Nephron (organoid): ENCODE measurements at regions not wholly inside any gene's neighbourhood (a gene's known extent, or its start where the extent isn't known, plus 50 kb on each side); places are given as distances from the start of the nearest gene placed in this dataset.

ENCODE experiments used
- H3K27ac Mint-ChIP-seq, 3 experiments: 2 replicates each; pipeline ENCODE4 v1.8.0; 2020; ENCODE audit warnings: mixed read lengths in 3 of 3, mild to moderate bottlenecking in 2 of 3, moderate library complexity in 1 of 3
- H3K27me3 Mint-ChIP-seq: 2 replicates; pipeline ENCODE4 v1.8.0; 2021; ENCODE audit warnings: low read depth, mild to moderate bottlenecking, moderate library complexity, mixed read lengths
- H3K36me3 Mint-ChIP-seq: 2 replicates; pipeline ENCODE4 v1.8.0; 2020; ENCODE audit warnings: low read depth, mixed read lengths
- H3K4me1 Mint-ChIP-seq: 2 replicates; pipeline ENCODE4 v1.8.0; 2020; ENCODE audit warnings: mixed read lengths
- H3K4me3 Mint-ChIP-seq, 3 experiments: 2 replicates each; pipeline ENCODE4 v1.8.0; 2020; ENCODE audit warnings: mild to moderate bottlenecking in 3 of 3, mixed read lengths in 3 of 3, moderate library complexity in 2 of 3
- H3K9me3 Mint-ChIP-seq: 2 replicates; pipeline ENCODE4 v1.8.0; 2020; ENCODE audit warnings: mixed read lengths
- TF ChIP-seq, protein P1 (sequence below), 3 experiments: fragments of 200-600 bp; sonication (generic); IDR thresholded peaks; one replicate each; pipeline ENCODE4 v1.5.0; 2021; ENCODE audit warnings: antibody characterized with exemption in 3 of 3; ENCODE audit not compliant: unreplicated experiment in 3 of 3

- Mint-ChIP-seq H3K4me1 (no peaks in the 10 kb centered on the region), H3K27ac (no peak overlapping the region)
- TF ChIP-seq, protein P1, sequence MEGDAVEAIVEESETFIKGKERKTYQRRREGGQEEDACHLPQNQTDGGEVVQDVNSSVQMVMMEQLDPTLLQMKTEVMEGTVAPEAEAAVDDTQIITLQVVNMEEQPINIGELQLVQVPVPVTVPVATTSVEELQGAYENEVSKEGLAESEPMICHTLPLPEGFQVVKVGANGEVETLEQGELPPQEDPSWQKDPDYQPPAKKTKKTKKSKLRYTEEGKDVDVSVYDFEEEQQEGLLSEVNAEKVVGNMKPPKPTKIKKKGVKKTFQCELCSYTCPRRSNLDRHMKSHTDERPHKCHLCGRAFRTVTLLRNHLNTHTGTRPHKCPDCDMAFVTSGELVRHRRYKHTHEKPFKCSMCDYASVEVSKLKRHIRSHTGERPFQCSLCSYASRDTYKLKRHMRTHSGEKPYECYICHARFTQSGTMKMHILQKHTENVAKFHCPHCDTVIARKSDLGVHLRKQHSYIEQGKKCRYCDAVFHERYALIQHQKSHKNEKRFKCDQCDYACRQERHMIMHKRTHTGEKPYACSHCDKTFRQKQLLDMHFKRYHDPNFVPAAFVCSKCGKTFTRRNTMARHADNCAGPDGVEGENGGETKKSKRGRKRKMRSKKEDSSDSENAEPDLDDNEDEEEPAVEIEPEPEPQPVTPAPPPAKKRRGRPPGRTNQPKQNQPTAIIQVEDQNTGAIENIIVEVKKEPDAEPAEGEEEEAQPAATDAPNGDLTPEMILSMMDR (IDR thresholded peaks at IDR 0.05; ENCODE audit: unreplicated experiment in 3 of 3), result no peak
These were observed 976.9 kb upstream of the TENM4 start for GRCh38 chr11:80417681-80418080.

DNA sequence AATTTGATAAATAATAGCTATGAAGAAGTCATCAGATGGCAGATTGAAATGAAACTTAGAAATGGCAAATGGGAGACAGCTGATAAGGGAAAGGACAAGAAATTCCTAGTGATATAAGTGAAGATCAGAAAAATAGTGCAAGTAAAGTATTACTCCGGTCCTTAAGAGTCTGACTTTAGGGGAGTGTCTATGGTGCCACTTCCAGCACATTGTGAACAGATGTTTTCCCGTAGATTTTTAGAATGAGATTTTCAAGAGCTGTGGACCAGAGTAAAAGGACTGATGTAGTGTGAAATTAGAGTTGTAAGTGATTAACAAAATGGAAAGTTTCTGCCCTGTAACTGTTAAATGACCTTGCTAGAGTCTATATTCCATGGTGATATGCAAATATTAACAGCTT is 974.8 kb upstream of the TENM4 start:
- Mint-ChIP-seq H3K4me3 (no peak overlapping the region), H3K27ac (no peak overlapping the region), H3K9me3 (peaks cover 5% of the 10 kb centered on the region), H3K36me3 (peaks cover 3% of the 10 kb centered on the region), H3K27me3 (no peaks in the 10 kb centered on the region), H3K4me1 (no peaks in the 10 kb centered on the region)
- TF ChIP-seq, protein P1 (IDR thresholded peaks at IDR 0.05; ENCODE audit: unreplicated experiment in 3 of 3), result no peak

More at GRCh38 chr11:80417681-80418080, 976.9 kb upstream of the TENM4 start:
- Mint-ChIP-seq H3K36me3 (no peaks in the 10 kb centered on the region), H3K9me3 (no peaks in the 10 kb centered on the region), H3K27me3 (no peaks in the 10 kb centered on the region), H3K4me3 (no peak overlapping the region)

DNA sequence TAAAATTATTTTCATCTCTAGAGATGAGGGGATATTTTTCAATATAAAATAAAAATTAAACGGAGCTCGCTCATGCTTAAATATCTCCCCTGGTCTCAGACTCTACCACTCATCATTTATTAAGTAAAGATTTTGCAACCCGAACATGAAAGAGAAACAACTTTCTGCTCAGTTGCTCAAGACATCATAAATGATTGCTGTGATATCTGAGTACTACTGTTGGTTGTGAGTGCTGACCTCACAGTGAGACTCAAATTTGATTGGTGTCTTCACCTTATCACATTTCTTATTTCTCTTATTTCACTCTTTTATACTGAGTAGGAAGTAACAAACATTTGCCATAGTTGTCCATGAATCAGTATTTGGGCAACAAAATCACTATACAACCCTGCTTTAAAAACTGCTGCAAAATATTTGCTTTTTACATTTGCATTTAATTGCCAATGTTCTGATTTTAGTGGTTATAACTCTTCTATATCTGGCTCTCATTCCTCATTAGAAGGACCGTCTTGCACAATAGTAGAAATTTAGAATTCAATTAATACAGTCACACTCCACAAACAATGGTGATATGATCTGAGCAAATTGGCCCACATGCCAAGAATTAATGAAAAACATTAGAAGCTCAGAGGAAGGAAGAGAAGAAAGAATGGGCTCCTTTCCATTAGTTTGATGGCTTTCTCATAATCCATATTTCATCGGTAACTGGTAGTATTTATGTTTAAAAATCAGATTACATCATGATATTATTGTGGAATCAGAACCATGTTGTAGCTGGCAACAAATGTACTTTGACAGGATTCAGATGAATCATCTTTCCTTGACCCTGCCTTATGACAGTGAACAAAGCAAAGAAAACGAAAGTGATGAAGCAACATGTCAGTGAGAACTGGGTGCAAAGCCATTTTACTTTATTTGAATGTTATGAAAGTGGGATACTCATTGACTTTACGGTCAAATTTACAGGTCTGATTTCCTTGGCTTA is 973.6 kb upstream of the TENM4 start:
- H3K4me3 Mint-ChIP-seq, result no peak overlapping the region
- H3K36me3 Mint-ChIP-seq, result peaks cover 3% of the 10 kb centered on the region
- no peaks in the 10 kb centered on the region for H3K27me3 Mint-ChIP-seq
- H3K4me1 Mint-ChIP-seq, result no peaks in the 10 kb centered on the region
- peaks cover 10% of the 10 kb centered on the region for H3K9me3 Mint-ChIP-seq
- TF ChIP-seq, protein P1 (IDR thresholded peaks at IDR 0.05; ENCODE audit: unreplicated experiment in 3 of 3), result no peak
- no peak overlapping the region for H3K27ac Mint-ChIP-seq

DNA sequence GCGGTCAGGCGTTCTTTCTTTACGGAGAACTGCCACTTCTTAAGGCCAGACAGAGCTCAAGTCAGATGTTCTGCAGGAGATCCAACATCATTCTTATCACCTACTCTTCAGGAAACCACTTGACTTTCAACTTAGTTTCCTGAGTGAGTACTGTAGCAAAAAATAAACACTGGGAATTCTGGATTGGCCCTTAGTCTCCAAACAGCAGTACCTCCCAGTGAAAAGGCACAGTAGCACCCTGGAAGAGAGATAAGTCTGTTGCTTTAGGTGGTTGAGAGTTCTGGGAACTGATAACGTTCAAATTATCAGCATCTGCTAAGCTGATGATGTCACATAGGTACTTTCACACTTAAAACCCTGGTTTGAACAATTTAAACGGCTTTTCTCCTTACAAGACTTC is 971.8 kb upstream of the TENM4 start:
- H3K9me3 Mint-ChIP-seq, result peaks cover 11% of the 10 kb centered on the region
- no peaks in the 10 kb centered on the region for H3K4me1 Mint-ChIP-seq
- no peak overlapping the region for H3K4me3 Mint-ChIP-seq

GRCh38 chr11:80393210-80393609 is 952.4 kb upstream of the TENM4 start:
- Mint-ChIP-seq H3K27ac (no peak overlapping the region), H3K9me3 (no peaks in the 10 kb centered on the region), H3K4me1 (no peaks in the 10 kb centered on the region), H3K36me3 (no peaks in the 10 kb centered on the region), H3K4me3 (no peak overlapping the region), H3K27me3 (no peaks in the 10 kb centered on the region)
- TF ChIP-seq, protein P1 (IDR thresholded peaks at IDR 0.05; ENCODE audit: unreplicated experiment in 3 of 3), result no peak

More for the DNA sequence above, 971.8 kb upstream of the TENM4 start:
- Mint-ChIP-seq H3K27me3 (no peaks in the 10 kb centered on the region), H3K36me3 (peaks cover 3% of the 10 kb centered on the region), H3K27ac (no peak overlapping the region)
- TF ChIP-seq, protein P1 (IDR thresholded peaks at IDR 0.05; ENCODE audit: unreplicated experiment in 3 of 3), result no peak
